Mucosa of descending colon (tissue), 3 donors: ENCODE measurements at regions not wholly inside any gene's neighbourhood (a gene's known extent, or its start where the extent isn't known, plus 50 kb on each side); places are given as distances from the start of the nearest gene placed in this dataset.
"Not testable (repeated sequence)": the region's sequence is repeated elsewhere in the genome, so short reads cannot be mapped to it uniquely, and the experiment has no call there.

Experiments used
- ATAC-seq: fragments of 200-7000 bp; cut with Tn5 transposase; one replicate; pipeline ENCODE4 v1.9.1; 2020; ENCODE audit warnings: mild to moderate bottlenecking, moderate library complexity
- DNase-seq, 3 donors: peaks; one replicate each; pipeline ENCODE4 v3.0.0-alpha.2; 2020
- H3K36me3 ChIP-seq: fragments of 200-600 bp; one replicate; pipeline ENCODE4 v1.8.0; 2021; ENCODE audit warnings: low read depth, mild to moderate bottlenecking
- H3K4me1 ChIP-seq: fragments of 200-600 bp; one replicate; pipeline ENCODE4 v1.8.0; 2021; ENCODE audit warnings: low read depth, mild to moderate bottlenecking
- H3K4me3 ChIP-seq: fragments of 200-600 bp; one replicate; pipeline ENCODE4 v1.8.0; 2021; ENCODE audit warnings: mild to moderate bottlenecking
- H3K9me3 ChIP-seq: fragments of 200-600 bp; one replicate; pipeline ENCODE4 v1.8.0; 2021; ENCODE audit warnings: mild to moderate bottlenecking
- intact Hi-C, 2 donors: fragments of 100-400 bp; cut with DNase I in 1 of 2; cut with micrococcal nuclease in 1 of 2; formaldehyde crosslinking; loops; one replicate each; pipeline versions ENCODE4 v1.11.0 to v1.11.1; 2022; cut with DNase I, micrococcal nuclease
- donor health status: DM: no; HTN: no; CAD: no; lungs with moderate emphysema.
- donor health status: DM: no; HTN: no; CAD: no.
- donor health status: DM: no; HTN: yes; CAD: no.

DNA sequence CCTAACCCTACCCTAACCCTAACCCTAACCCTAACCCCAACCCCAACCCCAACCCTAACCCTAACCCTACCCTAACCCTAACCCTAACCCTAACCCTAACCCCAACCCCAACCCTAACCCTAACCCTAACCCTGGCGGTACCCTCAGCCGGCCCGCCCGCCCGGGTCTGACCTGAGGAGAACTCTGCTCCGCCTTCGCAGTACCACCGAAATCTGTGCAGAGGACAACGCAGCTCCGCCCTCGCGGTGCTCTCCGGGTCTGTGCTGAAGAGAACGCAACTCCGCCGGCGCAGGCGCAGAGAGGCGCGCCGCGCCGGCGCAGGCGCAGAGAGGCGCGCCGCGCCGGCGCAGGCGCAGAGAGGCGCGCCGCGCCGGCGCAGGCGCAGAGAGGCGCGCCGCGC lies 56.1 kb upstream of the IQSEC3 start:
- H3K36me3 ChIP-seq, H3K4me3 ChIP-seq, intact Hi-C loops, H3K9me3 ChIP-seq, DNase-seq, ATAC-seq, H3K4me1 ChIP-seq: not testable (repeated sequence)

DNA sequence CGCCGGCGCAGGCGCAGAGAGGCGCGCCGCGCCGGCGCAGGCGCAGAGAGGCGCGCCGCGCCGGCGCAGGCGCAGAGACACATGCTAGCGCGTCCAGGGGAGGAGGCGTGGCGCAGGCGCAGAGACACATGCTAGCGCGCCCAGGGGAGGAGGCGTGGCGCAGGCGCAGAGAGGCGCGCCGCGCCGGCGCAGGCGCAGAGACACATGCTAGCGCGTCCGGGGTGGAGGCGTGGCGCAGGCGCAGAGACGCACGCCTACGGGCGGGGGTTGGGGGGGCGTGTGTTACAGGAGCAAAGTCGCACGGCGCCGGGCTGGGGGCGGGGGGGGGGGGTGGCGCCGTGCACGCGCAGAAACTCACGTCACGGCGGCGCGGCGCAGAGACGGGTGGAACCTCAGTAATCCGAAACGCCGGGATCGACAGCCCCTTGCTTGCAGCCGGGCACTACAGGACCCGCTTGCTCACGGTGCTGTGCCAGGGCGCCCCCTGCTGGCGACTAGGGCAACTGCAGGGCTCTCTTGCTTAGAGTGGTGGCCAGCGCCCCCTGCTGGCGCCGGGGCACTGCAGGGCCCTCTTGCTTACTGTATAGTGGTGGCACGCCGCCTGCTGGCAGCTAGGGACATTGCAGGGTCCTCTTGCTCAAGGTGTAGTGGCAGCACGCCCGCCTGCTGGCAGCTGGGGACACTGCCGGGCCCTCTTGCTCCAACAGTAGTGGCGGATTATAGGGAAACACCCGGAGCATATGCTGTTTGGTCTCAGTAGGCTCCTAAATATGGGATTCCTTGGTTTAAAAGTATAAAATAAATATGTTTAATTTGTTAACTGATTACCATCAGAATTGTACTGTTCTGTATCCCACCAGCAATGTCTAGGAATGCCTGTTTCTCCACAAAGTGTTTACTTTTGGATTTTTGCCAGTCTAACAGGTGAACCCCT lies 55.4 kb upstream of the IQSEC3 start:
- ATAC-seq, H3K9me3 ChIP-seq: not testable (repeated sequence)

DNA sequence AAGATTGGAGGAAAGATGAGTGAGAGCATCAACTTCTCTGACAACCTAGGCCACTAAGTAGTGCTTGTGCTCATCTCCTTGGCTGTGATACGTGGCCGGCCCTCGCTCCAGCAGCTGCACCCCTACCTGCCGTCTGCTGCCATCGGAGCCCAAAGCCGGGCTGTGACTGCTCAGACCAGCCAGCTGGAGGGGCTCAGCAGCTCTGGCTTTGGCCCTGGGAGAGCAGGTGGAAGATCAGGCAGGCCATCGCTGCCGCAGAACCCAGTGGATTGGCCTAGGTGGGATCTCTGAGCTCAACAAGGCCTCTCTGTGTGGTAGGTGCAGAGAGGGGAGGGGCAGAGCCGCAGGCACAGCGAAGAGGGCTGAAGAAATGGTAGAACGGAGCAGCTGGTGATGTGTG lies 54.3 kb upstream of the IQSEC3 start:
- DNase-seq, intact Hi-C loops, H3K4me1 ChIP-seq, ATAC-seq, H3K4me3 ChIP-seq, H3K36me3 ChIP-seq, H3K9me3 ChIP-seq: not testable (repeated sequence)

More for the DNA sequence above, 55.4 kb upstream of the IQSEC3 start:
- H3K36me3 ChIP-seq, DNase-seq, H3K4me3 ChIP-seq, H3K4me1 ChIP-seq, intact Hi-C loops: not testable (repeated sequence)

DNA sequence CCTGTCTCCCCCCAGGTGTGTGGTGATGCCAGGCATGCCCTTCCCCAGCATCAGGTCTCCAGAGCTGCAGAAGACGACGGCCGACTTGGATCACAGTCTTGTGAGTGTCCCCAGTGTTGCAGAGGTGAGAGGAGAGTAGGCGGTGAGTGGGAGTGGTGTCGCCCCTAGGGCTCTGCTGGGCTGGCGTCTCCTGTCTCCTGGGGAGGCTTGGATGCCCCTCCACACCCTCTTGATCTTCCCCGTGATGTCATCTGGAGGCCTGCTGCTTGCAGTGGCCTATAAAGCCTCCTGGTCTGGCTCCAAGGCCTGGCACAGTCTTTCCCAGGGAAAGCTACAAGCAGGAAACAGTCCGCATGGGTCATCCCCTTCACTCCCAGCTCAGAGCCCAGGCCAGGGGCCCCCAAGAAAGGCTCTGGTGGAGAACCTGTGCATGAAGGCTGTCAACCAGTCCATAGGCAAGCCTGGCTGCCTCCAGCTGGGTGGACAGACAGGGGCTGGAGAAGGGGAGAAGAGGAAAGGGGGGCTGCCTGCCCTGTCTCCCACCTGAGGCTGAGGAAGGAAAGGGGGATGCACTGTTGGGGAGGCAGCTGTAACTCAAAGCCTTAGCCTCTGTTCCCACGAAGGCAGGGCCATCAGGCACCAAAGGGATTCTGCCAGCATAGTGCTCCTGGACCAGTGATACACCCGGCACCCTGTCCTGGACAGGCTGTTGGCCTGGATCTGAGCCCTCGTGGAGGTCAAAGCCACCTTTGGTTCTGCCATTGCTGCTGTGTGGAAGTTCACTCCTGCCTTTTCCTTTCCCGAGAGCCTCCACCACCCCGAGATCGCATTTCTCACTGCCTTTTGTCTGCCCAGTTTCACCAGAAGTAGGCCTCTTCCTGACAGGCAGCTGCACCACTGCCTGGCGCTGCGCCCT lies 53.6 kb upstream of the IQSEC3 start:
- H3K9me3 ChIP-seq, H3K36me3 ChIP-seq, ATAC-seq, H3K4me3 ChIP-seq, intact Hi-C loops, H3K4me1 ChIP-seq: not testable (repeated sequence)
- peak in 1 of 3 donors; percentile 15 for DNase-seq

DNA sequence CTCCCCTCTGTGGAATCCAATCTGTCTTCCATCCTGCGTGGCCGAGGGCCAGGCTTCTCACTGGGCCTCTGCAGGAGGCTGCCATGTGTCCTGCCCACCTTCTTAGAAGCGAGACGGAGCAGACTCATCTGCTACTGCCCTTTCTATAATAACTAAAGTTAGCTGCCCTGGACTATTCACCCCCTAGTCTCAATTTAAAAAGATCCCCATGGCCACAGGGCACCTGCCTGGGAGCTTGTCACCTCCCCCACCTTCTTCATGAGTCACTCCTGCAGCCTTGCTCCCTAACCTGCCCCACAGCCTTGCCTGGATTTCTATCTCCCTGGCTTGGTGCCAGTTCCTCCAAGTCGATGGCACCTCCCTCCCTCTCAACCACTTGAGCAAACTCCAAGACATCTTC lies 52.7 kb upstream of the IQSEC3 start:
- ATAC-seq, H3K36me3 ChIP-seq, H3K9me3 ChIP-seq, H3K4me3 ChIP-seq, H3K4me1 ChIP-seq, intact Hi-C loops: not testable (repeated sequence)
- peak in 1 of 3 donors; percentile 49 for DNase-seq

DNA sequence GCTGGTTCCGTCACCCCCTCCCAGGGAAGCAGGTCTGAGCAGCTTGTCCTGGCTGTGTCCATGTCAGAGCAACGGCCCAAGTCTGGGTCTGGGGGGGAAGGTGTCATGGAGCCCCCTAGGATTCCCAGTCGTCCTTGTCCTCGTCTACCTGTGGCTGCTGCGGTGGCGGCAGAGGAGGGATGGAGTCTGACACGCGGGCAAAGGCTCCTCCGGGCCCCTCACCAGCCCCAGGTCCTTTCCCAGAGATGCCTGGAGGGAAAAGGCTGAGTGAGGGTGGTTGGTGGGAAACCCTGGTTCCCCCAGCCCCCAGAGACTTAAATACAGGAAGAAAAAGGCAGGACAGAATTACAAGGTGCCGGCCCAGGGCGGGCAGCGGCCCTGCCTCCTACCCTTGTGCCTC lies 51.9 kb upstream of the IQSEC3 start:
- H3K4me1 ChIP-seq, DNase-seq, H3K36me3 ChIP-seq, H3K4me3 ChIP-seq, H3K9me3 ChIP-seq, intact Hi-C loops, ATAC-seq: not testable (repeated sequence)

DNA sequence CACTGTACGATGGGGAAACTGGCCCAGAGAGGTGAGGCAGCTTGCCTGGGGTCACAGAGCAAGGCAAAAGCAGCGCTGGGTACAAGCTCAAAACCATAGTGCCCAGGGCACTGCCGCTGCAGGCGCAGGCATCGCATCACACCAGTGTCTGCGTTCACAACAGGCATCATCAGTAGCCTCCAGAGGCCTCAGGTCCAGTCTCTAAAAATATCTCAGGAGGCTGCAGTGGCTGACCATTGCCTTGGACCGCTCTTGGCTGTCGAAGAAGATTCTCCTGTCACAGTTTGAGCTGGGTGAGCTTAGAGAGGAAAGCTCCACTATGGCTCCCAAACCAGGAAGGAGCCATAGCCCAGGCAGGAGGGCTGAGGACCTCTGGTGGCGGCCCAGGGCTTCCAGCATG lies 51.2 kb upstream of the IQSEC3 start:
- intact Hi-C loops, H3K4me1 ChIP-seq, H3K9me3 ChIP-seq, H3K4me3 ChIP-seq, H3K36me3 ChIP-seq, DNase-seq, ATAC-seq: not testable (repeated sequence)

DNA sequence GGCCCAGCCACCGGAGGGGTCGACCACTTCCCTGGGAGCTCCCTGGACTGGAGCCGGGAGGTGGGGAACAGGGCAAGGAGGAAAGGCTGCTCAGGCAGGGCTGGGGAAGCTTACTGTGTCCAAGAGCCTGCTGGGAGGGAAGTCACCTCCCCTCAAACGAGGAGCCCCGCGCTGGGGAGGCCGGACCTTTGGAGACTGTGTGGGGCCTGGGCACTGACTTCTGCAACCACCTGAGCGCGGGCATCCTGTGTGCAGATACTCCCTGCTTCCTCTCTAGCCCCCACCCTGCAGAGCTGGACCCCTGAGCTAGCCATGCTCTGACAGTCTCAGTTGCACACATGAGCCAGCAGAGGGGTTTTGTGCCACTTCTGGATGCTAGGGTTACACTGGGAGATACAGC lies 50.5 kb upstream of the IQSEC3 start:
- H3K9me3 ChIP-seq, H3K4me1 ChIP-seq, H3K4me3 ChIP-seq, intact Hi-C loops, DNase-seq, H3K36me3 ChIP-seq, ATAC-seq: not testable (repeated sequence)

DNA sequence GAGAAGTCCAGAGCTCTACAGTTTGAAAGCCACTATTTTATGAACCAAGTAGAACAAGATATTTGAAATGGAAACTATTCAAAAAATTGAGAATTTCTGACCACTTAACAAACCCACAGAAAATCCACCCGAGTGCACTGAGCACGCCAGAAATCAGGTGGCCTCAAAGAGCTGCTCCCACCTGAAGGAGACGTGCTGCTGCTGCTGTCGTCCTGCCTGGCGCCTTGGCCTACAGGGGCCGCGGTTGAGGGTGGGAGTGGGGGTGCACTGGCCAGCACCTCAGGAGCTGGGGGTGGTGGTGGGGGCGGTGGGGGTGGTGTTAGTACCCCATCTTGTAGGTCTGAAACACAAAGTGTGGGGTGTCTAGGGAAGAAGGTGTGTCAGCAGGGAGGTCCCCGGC lies 50.0 kb upstream of the IQSEC3 start:
- DNase-seq, intact Hi-C loops, H3K4me1 ChIP-seq, H3K36me3 ChIP-seq, H3K4me3 ChIP-seq, H3K9me3 ChIP-seq, ATAC-seq: not testable (repeated sequence)
